ENCODE measurements at regions not wholly inside any gene's neighbourhood (a gene's known extent, or its start where the extent isn't known, plus 50 kb on each side); places are given as distances from the start of the nearest gene placed in this dataset.

DNA sequence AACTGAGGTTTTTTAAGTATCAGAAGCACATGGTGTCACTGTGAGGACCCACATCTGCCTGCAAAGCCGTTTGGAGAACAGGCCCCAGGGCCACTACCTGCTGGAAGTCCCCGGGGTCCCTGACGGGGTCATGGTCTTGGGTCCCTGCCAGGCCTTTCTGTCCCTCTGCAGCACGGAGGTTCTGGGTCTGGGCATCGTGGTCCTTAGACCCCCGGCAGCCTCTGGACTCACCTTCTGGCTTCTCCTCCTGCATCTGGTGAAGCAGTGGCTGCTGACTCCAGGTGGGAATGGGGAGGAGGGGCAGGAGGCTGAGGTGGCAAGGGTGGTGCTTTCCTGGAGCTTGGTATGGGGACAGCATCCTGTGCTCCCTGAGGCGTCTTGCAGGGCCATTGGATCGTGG is 198.6 kb downstream of the TEX29 start:
- no peak for DNase-seq

DNA sequence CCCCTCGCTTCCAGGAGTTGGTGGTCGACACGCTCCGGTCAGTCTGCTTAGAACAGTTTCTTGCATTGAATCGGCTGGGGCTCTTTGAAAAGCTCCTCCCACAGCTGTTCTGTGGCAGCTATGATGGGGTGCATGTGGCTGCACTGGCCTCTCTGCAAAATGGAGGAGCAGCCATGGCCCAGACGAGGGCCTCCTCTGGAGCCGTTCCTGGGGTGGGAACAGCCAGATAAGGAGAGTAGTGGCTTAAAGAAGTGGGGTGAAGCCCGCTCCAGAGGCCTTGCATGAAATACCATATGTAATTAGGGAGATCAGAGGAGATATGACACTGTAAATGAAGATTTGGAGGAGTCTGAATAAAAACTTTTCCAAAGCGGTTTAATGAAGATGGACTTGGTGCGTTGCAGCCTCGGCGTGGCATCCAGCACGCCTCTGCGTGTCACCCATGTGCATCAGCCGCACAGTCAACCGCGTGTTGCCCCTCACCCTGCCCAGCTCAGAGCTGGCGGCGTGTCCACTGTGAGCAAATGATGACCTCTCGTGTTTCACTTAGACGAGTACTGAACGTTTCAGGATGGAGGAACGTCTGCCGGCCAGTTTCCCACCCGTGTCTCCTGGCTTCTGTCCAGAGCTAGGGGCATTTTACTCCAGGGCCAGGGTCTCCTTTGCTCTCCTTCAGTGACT is 199.2 kb downstream of the TEX29 start:
- no peak for DNase-seq

DNA sequence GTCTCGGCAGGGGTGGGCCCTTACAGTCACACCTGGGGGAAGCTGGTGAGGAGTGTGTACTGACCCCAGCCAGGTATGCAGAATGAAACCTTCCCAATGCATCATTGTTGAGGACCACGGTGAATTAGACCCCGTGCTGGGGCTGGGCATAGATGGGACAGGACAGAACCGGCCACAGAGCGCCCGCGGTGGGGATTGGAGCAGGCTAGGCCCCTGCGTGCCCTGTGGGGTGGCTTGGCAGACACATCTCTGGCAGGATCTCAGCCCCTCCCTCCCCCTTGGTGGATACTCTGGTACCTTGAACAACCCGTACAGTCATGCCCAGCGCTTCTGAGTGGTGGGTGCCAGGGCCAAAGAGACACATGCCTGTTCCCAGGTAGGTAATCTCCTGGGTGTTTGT is 200.6 kb downstream of the TEX29 start:
- DNase-seq, result no peak

DNA sequence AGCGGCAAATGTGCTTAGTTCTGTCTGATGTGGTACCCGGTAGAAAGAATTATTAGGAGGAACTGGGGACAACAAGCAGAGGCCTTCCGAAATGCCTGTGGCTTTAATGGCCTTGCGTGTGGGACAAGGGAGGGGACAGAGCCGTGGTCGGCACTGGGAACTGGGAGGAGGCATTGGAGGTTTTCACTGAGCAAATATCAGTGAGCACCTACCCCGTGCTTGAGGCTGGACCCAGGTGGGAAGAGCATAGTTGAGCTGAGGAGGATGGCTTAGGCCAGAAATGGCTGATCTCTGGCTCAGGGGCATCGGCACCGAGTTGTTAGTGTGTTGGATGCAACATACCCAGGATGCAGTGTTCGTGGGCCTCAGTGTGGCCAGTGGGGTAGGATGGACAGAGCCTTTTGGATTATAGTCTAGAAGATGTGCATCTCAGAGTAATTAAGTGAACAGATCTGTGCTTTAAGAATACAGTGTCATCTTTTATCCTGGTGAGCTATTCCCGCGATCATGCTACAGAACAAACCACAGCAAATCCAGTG is 201.3 kb downstream of the TEX29 start:
- no peak for DNase-seq

DNA sequence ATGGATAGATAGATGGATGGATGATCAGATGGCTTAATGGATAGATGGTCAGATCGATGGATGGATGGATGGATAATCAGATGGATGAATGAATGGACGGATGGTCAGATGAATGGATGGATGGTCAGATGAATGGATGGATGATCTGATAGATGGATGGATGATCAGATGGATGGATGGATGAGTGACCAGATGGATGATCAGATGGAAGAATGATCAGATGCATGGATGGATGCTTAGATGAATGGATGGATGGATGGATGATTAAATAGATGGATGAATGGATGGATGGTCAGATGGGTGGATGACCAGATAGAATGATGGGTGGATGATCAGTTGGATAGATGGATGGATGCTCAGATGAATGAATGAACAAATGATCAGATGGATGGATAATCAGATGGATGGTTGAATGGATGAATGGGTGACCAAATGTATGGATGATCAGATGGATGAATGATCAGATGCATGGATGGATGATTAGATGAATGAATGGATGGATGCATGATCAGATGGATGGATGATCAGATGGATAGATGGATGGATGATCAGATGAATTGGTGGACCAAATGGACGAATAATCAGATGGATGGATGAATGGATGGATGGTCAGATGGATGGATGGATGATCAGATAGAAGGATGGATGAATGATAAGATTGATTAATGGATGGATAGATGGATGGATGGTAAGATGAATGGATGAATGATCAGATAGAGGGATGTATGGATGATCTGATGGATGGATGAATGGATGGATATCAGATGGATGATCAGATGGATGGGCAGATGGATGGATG is 205.1 kb downstream of the TEX29 start:
- no peak for DNase-seq

DNA sequence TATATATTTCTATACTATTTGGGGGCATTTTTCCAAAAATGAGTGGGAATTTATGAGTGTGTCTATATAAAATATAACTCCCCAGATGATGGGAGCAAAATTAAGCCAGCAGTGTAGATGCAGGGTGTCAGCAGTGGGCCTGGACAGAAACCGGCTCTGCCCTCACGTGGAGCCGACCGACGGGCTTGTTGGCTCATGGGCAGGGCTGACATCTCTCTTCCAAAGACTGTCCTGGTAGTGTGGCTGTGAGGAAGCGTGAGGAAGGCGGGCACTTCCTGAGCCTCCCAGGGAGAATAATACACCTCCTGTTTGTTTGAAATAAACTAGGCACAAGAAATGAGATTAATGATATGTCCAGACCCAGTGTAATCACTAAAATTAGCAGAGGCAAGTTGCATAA is 206.5 kb downstream of the TEX29 start:
- no peak for DNase-seq

DNA sequence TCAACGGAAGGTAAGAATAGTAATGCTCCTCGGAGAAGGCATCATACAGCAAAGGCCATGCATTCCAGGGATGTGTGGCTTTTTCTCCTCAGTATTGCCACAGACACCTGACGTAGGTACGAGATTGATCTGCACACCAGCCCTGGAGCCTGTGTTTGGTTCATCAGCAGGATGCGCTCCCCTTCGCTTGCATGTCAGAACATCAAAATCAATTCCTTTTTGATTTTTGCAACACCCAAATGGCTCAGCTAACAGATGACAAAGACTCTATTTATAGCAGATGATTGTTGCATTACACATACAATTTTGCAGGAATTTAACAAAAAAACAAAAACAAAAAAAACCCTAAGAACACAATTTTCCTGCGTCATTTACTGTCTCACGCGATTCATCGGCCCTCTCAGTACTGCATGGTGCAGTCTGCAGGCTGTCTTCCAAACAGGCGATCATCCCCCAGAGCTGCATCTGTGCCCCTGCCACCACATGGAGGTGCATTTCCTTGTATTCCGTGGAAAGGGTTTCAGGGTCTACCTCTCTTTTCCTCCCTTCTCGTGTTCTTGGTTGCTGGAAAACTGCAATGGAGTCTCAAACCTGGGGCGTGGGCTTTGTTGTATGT is 207.3 kb downstream of the TEX29 start:
- DNase-seq, result no peak

DNA sequence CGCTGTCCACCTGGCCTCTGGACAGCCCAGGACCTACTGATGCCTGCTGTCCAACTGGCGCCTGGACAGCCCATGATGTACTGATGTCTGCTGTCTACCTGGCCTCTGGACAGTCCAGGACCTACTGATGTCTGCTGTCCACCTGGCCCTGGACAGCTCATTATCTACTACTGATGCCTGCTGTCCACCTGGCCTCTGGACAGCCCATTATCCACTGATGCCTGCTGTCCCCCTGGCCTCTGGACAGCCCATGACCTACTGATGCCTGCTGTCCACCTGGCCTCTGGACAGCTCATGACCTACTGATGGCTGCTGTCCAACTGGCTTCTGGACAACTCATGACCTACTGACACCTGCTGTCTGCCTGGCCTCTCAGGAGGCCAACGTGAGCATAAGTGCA is 208.1 kb downstream of the TEX29 start:
- no peak for DNase-seq

DNA sequence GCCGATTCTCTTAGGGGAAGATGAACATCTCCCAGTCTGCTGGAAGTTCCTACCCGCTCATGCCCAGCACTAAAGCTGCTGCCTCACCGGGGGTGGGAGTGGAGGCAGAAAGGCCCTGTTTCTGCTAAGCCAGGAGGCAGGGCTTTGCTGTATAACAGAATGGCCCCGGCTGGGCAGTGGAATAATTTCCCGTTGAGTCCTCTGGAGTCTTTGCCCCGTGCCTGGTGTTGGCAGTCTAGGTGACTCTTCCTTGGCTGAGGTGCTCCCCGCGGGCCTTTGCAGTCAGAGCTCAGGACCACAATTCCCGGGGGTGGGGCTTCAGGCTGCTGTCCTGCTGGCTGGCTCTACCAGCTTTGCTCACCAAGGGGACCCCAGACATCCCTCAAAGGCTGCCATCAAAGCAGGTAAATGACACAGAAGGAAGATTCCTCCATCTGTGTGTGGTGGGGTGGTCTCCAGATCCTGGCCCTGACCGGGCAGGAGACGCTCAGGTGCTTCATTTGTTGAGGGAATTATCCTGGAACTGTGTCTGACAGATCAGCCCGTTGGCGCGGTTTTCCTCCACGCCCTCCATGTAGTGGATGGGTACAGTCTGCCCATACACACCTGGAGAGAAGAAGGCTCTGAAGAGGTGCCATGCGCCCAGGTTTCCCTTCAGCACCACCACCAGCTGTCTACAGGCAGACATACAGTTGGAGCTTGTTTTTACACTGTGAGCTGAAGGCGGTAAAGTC is 209.9 kb downstream of the TEX29 start:
- no peak for DNase-seq

DNA sequence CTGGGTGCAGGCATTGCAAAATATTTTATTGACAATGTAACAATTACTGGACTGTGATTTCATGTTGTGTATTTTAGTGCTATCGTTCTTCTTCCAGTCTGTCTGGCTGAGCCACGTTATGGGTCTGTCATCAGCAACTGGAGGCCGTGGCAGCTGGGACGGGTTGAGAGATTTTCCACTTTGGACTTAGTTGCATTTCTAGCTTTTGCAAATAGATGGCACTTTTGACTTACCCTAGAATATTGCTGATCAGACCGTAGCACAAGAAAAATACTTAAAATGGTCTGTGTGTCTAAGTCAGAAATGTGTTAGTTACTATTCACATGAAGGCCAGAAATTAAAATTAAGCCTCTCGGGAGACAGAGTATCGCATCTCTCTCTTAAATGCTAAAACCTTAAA is 211.1 kb downstream of the TEX29 start:
- no peak for DNase-seq

DNA sequence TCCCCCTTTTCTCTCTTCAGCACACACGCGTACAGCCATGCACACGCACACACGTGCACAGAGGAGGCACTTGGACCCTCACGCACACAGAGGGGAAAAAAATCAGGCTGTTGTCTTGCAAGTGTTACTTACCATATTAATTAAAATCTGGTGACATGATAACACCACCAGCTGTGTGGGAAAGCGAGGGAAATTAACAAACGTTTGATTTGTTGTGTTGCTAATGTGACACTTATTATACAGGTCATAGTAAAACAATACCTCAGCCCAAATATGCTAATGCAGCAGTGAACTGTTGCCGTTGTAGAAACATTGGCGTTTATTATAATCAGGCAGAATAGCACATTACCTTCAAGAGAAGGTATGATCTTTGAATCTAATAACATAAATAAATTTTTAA is 211.7 kb downstream of the TEX29 start:
- DNase-seq, result no peak

DNA sequence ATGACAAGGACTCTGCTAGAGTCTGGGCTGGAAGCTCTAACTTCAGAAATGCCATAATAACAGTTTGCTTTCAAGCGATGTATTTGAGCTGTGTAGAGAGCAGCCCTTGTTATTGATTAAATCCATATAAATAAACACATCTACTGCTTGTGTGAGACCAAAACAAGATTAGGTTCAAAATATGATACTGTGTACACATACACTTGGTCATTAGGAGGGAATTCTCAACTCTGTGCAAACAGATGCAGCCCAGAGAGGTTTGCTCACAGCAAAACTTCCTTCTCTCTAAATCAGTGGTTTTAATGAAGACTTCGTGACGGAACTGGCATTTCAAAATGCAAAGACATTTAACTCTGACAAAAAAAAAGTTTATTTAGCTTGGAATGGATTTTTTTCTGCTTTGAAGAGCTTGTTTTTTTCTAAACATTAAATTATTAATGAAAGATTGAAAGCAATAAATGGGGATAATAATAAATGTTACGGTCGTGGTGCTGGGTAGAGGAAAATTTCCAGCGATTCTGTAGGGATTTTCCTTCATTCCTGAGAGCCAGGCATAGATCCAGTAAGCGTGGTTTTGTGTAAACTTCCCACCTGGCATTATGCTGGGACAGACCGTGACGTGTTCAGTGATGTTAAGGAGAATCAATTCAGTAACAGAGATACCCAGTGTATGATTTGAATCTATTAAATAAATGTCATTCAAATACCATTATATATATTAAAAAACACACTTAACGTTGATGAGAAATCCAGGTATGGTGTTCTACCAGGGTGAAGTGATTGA is 213.7 kb downstream of the TEX29 start:
- no peak for DNase-seq

DNA sequence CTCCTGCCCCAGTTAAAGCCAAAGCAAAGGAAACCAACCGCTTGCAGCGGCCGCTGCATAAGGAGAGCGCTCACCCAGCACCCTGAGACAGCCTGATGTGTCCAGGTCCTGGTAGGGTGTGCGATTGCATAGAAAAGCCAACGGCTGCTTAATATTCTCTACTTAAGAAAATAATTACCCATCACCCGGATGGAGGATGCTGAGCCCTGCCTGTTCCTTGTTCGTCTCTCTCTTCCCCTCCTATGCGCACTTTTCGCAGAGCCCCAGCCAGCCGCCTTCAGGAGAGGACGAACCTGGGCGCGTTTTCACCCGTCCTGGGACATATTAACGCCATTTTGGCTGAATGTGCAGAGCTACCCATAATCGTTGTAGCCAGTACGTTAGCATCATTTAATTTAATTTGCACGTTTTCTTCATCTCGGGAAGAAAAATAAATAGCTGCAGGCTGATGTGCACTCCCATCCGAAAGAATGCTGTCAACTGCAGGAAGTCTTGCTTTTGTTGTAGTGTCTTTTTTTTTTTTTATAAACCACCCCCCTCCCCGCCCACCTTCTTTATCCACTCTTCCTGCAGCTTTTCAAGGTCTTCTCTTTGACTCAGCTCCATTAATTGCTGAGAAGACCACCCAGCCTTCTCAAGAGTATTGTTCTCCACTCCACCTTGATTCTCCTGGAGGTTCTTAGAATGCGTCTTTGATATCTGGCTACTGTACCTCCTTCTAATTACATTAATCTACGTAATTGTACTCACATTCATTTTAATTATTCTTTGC is 214.5 kb downstream of the TEX29 start:
- no peak for DNase-seq

DNA sequence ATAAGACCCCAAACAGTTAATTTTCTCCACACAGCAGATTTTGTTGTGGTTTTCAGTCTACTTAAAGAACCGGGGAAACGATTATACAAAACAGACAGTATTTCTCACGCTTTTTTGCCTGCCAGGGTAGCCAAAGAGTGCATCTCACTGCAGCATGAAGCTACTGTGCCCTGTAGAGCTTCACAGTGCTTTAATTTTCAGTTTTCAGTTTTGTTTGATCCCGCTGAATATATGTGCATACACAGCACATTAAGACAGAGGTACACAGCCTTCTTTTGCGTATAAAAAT is 215.0 kb downstream of the TEX29 start:
- no peak for DNase-seq

DNA sequence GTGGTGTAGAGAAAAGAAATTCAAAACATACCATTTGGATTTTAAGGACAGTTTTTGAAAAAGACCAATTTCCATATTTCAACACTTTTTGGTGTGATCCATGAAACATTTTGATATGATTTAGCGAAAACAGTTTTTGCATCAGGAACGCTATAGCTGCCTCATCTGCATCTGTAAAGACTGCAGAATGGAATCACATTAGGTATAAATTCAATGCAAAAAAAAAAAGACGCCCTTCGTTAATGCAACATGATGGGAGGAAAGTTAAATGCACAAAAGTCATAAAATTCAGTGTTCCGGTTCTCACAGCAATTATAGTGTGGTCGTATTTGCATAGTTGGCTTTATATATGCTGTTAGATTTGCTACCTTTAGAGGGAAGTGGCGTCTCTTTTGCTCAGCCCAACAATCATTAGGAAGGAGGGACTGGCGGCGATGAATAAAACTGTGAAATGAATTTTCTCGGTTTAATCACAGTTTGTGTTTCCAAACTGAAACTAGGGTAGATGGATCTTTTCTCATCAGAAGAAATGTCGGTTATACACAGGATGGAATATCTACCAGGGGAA is 215.7 kb downstream of the TEX29 start:
- DNase-seq, result no peak

DNA sequence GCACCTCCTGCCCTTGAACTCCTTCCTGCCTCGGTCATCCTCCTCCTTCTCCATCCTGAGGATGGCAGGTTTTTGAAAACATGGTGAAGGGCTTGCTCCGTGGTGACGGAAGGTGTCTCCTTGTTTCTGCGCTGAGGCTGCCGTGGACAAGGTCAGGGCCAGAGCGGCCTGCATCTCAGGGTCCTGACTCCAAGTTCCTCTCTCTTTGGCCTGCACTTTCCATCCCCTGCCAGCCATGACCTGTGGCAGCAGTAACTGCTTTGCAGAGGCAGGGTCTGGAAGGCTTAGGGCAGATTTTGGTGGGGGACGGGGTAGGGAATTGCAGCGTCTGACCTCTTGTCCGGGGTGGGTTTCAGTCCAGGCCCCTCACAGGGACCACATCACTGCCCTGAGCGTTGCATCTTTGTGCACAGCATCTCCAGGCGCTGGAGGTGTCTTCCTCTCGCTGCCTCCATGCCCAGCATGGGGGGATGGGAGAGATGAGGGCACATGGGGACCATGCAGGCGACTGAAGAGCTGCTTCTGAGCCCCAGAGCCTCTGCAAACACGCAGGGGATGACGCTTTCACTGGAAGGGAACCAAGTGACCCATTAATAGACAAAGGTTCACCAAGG is 216.8 kb downstream of the TEX29 start:
- no peak for DNase-seq

DNA sequence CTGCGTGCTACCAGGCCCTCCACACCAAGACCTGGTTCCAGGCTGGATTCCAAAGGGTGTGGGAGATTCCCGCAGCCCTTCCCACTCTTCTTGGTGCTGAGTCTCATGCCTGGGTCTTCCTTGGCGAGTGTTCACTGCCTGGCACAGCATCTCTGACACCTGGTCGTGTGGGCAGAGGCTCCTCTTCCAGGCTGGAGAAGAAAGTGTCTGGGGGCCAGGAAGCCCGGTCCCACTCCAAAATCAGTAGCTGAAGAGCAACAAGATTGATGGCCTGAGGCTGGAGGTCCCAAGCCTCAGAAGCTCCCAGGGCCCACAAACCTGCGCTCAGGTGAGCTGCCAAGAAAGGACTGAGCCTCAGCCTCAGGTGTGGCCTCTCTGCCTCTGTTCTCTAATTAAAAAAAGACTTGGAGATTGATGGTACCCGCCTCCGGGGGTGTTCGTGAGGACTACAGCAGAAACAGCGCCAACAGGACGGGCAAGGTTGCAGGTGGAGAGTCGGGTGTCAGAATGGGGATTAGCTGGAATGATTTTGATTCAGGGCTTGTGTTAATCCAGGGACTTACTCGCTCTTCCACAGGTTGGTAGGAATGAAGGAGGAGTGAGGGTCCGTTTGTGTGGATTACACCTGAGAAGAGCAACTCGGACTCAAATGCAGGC is 217.5 kb downstream of the TEX29 start:
- no peak for DNase-seq

DNA sequence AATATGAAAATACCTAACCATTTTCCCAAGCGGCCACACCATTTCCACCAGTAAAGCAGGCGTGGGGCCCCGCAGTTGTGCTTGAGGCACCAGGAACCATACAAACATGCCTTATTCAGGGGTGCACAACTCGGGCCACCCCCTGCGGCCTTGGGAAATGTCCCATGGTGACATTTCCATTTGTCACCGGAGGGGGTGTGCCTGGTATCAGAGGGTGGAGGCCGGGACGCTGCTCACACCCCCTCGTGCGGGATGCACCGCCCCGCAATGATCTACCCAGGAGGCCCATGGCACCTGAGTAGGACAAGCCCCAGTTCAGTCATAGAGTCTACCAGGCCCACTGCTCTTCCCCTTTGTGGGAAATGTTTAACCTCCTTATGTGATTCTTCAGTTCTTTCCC is 218.8 kb downstream of the TEX29 start:
- DNase-seq, result no peak

DNA sequence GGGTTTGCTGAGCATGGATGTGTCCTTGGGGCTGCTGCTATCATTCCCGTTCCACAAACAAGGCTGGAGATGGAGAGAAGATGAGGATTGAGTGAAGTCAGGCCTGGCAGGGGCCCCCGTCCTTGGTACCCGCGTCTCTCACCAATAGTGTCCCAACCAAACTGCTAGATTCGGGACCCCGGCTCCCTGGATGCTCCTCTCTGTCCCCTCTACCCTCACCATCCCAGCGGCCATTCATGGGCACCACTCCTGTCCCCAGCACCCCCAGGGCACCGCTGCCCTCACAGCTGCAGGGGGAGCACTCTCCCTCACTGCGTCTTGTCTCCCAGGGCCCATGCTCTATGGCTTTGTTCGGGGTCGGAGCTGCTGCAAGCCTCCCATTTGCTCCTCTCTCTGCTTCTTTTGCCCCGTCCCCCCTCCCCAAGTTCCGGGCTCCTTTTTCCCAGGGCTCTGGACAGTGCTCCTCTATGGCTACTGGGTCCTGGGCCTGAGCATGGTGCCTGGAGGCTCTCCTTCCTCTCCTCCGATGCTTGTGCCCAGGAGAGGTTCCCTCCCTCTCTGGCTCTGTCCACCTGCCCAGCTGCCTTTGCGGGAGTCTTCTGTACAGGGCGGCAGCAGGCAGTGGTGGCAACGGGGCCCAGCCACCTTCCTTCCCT is 219.5 kb downstream of the TEX29 start:
- no peak for DNase-seq

DNA sequence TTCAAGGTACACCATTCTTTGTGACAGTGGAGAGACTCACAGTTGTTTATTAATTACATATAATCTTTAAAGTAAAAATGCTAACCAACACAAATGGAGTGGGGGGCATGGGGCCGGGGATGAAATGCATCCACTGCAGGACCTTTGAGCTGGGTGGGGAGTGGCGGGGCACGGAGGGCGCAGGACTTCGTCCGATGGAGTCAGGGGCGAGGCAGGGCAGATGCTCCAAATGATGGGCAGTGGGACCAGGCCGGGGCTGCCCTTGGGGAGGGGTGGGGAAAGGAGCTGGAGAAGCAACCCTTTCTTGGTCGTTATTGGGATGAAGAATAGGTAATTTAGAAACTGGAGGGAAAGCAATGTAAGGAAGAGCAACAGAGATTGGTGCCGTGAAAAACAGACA is 220.0 kb downstream of the TEX29 start:
- DNase-seq, result no peak

Measured in fibroblast of skin of right quadriceps (primary cell).